ENCODE measurements at regions not wholly inside any gene's neighbourhood (a gene's known extent, or its start where the extent isn't known, plus 50 kb on each side); places are given as distances from the start of the nearest gene placed in this dataset.

DNA sequence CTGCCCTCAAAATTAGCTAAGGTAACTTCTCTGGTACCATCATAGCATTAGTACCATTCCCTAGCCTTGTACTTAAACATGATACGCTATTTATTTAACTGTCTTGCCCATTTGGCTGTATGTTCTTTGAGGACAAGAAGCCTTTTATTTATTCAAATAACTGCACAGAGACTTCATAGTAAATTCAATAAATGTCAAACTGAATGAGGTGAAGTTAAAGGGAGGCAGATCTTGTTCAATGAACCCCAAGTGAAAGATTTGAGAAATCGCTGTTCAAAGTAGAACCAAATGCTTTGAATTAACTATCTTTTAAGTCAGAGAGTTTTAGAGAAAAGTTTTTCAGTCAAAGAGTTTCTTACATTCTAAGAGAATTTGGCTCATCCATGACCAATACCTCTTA is 203.6 kb downstream of the GXYLT1 start:
- no peak for TF ChIP-seq GATA2 (IDR thresholded peaks at IDR 0.05; ENCODE audit: low read depth, low read length)
- TF ChIP-seq GATA3 (IDR thresholded peaks at IDR 0.05; ENCODE audit: low read depth, low read length): no peak
